ENCODE measurements at regions not wholly inside any gene's neighbourhood (a gene's known extent, or its start where the extent isn't known, plus 50 kb on each side); places are given as distances from the start of the nearest gene placed in this dataset.

- Histone ChIP-seq H3K27ac (ENCODE audit: control insufficient read depth, insufficient read depth) (no peak overlapping the region), H3K36me3 (ENCODE audit: control insufficient read depth in 2 of 2, insufficient read depth in 2 of 2, low read length in 1 of 2) (no peaks in the 10 kb centered on the region), H3K4me3 (no peak overlapping the region), H3K79me2 (ENCODE audit: control insufficient read depth, insufficient read depth, low read length) (no peaks in the 10 kb centered on the region), H3K27me3 (replicated peaks in 1 of 2; ENCODE audit: control insufficient read depth in 2 of 2, insufficient read depth in 2 of 2, low read length in 1 of 2) (no peaks in the 10 kb centered on the region), H3K9me3 (replicated peaks; ENCODE audit: control insufficient read depth, insufficient read depth, low read length) (no peaks in the 10 kb centered on the region), H4K20me1 (ENCODE audit: control insufficient read depth, insufficient read depth) (no peaks in the 10 kb centered on the region), H3K4me2 (ENCODE audit: control insufficient read depth, insufficient read depth) (no peak overlapping the region), H3K4me1 (ENCODE audit: control insufficient read depth, insufficient read depth, low read length) (no peaks in the 10 kb centered on the region), H3K9ac (ENCODE audit: control insufficient read depth, insufficient read depth, low read length) (no peak overlapping the region), H2AFZ (ENCODE audit: control insufficient read depth, low read depth, low read length) (no peak overlapping the region)
- ATAC-seq (no peak), DNase-seq (ENCODE audit: low read depth, low spot score) (no peak), FAIRE-seq (no peak)
- TF ChIP-seq ASH2L (IDR thresholded peaks at IDR 0.05; ENCODE audit: borderline replicate concordance, low read depth) (no peak), EZH2 (IDR thresholded peaks at IDR 0.05; ENCODE audit: borderline replicate concordance, control insufficient read depth, low read depth, low read length) (no peak), RBBP5 (conservative IDR thresholded peaks at IDR 0.05) (no peak), ATF2 (IDR thresholded peaks at IDR 0.05; ENCODE audit: low read length) (no peak), SKIL (IDR thresholded peaks at IDR 0.05; ENCODE audit: low read depth, poor library complexity, severe bottlenecking) (no peak), CTCF (IDR thresholded peaks at IDR 0.05 in 2 of 3, conservative IDR thresholded peaks at IDR 0.05 in 1 of 3; ENCODE audit: control insufficient read depth in 2 of 3, extremely low read depth in 1 of 3, insufficient read depth in 1 of 3, low read depth in 3 of 3, low read length in 3 of 3) (no peak)
- ChIA-PET SMC1A (ENCODE audit: uncharacterized antibody, unreplicated experiment) (no interaction called here), POLR2A (interaction anchor here (0.6 kb wide), 1 partner anchor 1745 kb away, joined by 4 read pairs; no protein-coding TSS in a partner anchor), RAD21 (ENCODE audit: unreplicated experiment) (no interaction called here), CTCF (no interaction called here)
- BruUV-seq (replicated peaks) = no TSS peak
- WGBS (ENCODE audit: insufficient coverage, insufficient replicate concordance, low lambda C conversion rate, missing lambda C conversion rate) = 70% methylated on average over 5 of the region's 5 CpGs
- in situ Hi-C loops (cut with MboI) = no loop called here
- intact Hi-C loops (cut with micrococcal nuclease; ENCODE audit: unreplicated experiment) = no loop called here
Measured at GRCh38 chr10:20978617-20979016, 81.5 kb upstream of the NEBL start.
